HepG2 (cell line): ENCODE measurements at regions not wholly inside any gene's neighbourhood (a gene's known extent, or its start where the extent isn't known, plus 50 kb on each side); places are given as distances from the start of the nearest gene placed in this dataset.

Source experiments
- ATAC-seq: fragments of 200-7000 bp; cut with Tn5 transposase; 3 replicates; pipeline ENCODE4 v1.9.1; 2020; ENCODE audit warnings: mild to moderate bottlenecking, moderate library complexity
- BruUV-seq: library from RNA; stranded (reverse); fragments of 400-500 nt; replicated peaks from 2 replicates; lab custom pipeline; 2021; lab: Mats Ljungman, UMichigan
- CTCF ChIA-PET: fragments of 300-600 bp; formaldehyde crosslinking; extraction: SDS; loops from one replicate; lab custom pipeline; 2021; ENCODE audit warnings: low total read pairs, inconsistent platforms, low intra/inter-chr PET ratio; lab: Yijun Ruan, JAX
- POLR2A ChIA-PET: fragments of 350-600 bp; sonication (Branson Sonifier 250); formaldehyde crosslinking; loops from one replicate; lab custom pipeline; 2020; ENCODE audit warnings: antibody characterized with exemption, inconsistent platforms; lab: Yijun Ruan, JAX
- DNase-seq: peaks from one replicate; pipeline ENCODE4 v3.0.0-alpha.2; 2015; ENCODE audit warnings: low spot score
- FAIRE-seq: peaks from 3 replicates; lab custom pipeline; 2011; peaks lifted over from hg19 to GRCh38; lab: Jason Lieb, UNC
- H2AFZ ChIP-seq: one replicate; pipeline ENCODE4 v1.6.1; 2011; ENCODE audit warnings: low read length, inconsistent platforms
- H3K27ac ChIP-seq: fragments of 300-600 bp; 3 replicates; pipeline ENCODE4 v1.8.0; 2011; ENCODE audit warnings: mixed run types, mild to moderate bottlenecking, mixed read lengths, low read length, inconsistent platforms; ENCODE audit not compliant: insufficient read depth; ENCODE audit errors: extremely low read length
- H3K27me3 ChIP-seq, 2 experiments: fragments of 200-600 bp in 1 of 2; 2 replicates in 1 of 2; 3 replicates in 1 of 2; pipeline versions ENCODE4 v1.6.0 to v1.8.0; 2011; ENCODE audit warnings: low read length in 2 of 2, mild to moderate bottlenecking in 2 of 2, moderate library complexity in 2 of 2, inconsistent platforms in 1 of 2; ENCODE audit not compliant: insufficient read depth in 2 of 2, control insufficient read depth in 1 of 2
- H3K36me3 ChIP-seq, 2 experiments: fragments of 200-600 bp in 1 of 2; replicated peaks in 1 of 2; 2 replicates in 1 of 2; 3 replicates in 1 of 2; pipeline versions ENCODE4 v1.5.1 to v1.8.0; 2011; ENCODE audit warnings: low read length in 2 of 2, inconsistent platforms in 1 of 2; ENCODE audit not compliant: insufficient read depth in 2 of 2, control insufficient read depth in 1 of 2
- H3K4me1 ChIP-seq: 2 replicates; pipeline ENCODE4 v1.5.1; 2012; ENCODE audit warnings: low read length, inconsistent platforms; ENCODE audit not compliant: insufficient read depth
- H3K4me2 ChIP-seq: 2 replicates; pipeline ENCODE4 v1.6.0; 2011; ENCODE audit warnings: low read depth, low read length, inconsistent platforms
- H3K4me3 ChIP-seq, 3 experiments: fragments of 200-600 bp in 1 of 3; sonication (generic), shearing (Covaris generic) in 1 of 3; replicated peaks in 1 of 3; 2 replicates each; pipeline ENCODE4 v1.5.1; 2011 to 2016; ENCODE audit warnings: low read length in 3 of 3, inconsistent platforms in 2 of 3, low read depth in 2 of 3, mild to moderate bottlenecking in 2 of 3, control low read depth in 1 of 3, mixed read lengths in 1 of 3; ENCODE audit not compliant: insufficient read depth in 1 of 3
- H3K79me2 ChIP-seq: one replicate; pipeline ENCODE4 v1.6.1; 2011; ENCODE audit warnings: low read length, inconsistent platforms; ENCODE audit not compliant: insufficient read depth
- H3K9ac ChIP-seq: 2 replicates; pipeline ENCODE4 v1.6.0; 2011; ENCODE audit warnings: mild to moderate bottlenecking, low read depth, low read length, inconsistent platforms; ENCODE audit not compliant: insufficient read depth
- H3K9me3 ChIP-seq: 2 replicates; pipeline ENCODE4 v1.5.1; 2012; ENCODE audit warnings: mild to moderate bottlenecking, low read length
- H4K20me1 ChIP-seq: 2 replicates; pipeline ENCODE4 v1.6.0; 2011; ENCODE audit warnings: inconsistent platforms, mild to moderate bottlenecking, low read length, moderate library complexity; ENCODE audit not compliant: insufficient read depth
- GPBP1L1 ChIP-seq: sonication (generic); formaldehyde crosslinking; IDR thresholded peaks from 2 replicates; pipeline ENCODE4 v1.5.0; 2020; ENCODE audit warnings: mild to moderate bottlenecking, missing genetic modification reagents
- HES4 ChIP-seq: sonication (generic); formaldehyde crosslinking; IDR thresholded peaks from 2 replicates; pipeline ENCODE4 v1.9.0; 2021; ENCODE audit warnings: mild to moderate bottlenecking, missing genetic modification reagents, borderline replicate concordance
- MAFF ChIP-seq: IDR thresholded peaks from 2 replicates; pipeline ENCODE4 v1.6.1; 2011; ENCODE audit warnings: low read depth, low read length, improper control_type of control experiment
- MAFK ChIP-seq, 2 experiments: IDR thresholded peaks in 1 of 2; conservative IDR thresholded peaks in 1 of 2; 2 replicates each; pipeline ENCODE4 v1.6.1; 2011; ENCODE audit warnings: improper control_type of control experiment in 2 of 2, low read length in 2 of 2
- NFRKB ChIP-seq: fragments of 450-650 bp; IDR thresholded peaks from 2 replicates; pipeline ENCODE4 v1.6.1; 2017
- SNAI1 ChIP-seq: sonication (generic); formaldehyde crosslinking; IDR thresholded peaks from 2 replicates; pipeline ENCODE4 v1.5.0; 2020; ENCODE audit warnings: mild to moderate bottlenecking, missing genetic modification reagents, borderline replicate concordance
- ZNF10 ChIP-seq: sonication (generic); formaldehyde crosslinking; IDR thresholded peaks from 2 replicates; pipeline ENCODE4 v1.4.0; 2020; ENCODE audit warnings: mild to moderate bottlenecking, low read depth, missing genetic modification reagents, borderline replicate concordance
- ZNF790 ChIP-seq: sonication (generic); formaldehyde crosslinking; IDR thresholded peaks from 2 replicates; pipeline ENCODE4 v1.8.0; 2022; ENCODE audit warnings: missing genetic modification reagents, mild to moderate bottlenecking, borderline replicate concordance
- WGBS: methylation state at CpG from one replicate; pipeline ENCODE4 v1.1.6; 2017; ENCODE audit warnings: low lambda C conversion rate; 5-methylcytosine and 5-hydroxymethylcytosine counted together
- in situ Hi-C: cut with HindIII; loops from 2 replicates; pipeline ENCODE4 v1.10.0; 2017; ENCODE audit warnings: low pct_unique_long_range_greater_than_20kb; ENCODE audit not compliant: extremely low pct_ligation_motif_present
- intact Hi-C: fragments of 100-400 bp; cut with micrococcal nuclease; formaldehyde crosslinking; loops from one replicate; pipeline ENCODE4 v1.10.0; 2022; ENCODE audit not compliant: unreplicated experiment
- TF ChIP-seq, protein P1 (sequence below): sonication (generic); formaldehyde crosslinking; IDR thresholded peaks from 2 replicates; pipeline ENCODE4 v1.5.0; 2020; ENCODE audit warnings: missing genetic modification reagents

DNA sequence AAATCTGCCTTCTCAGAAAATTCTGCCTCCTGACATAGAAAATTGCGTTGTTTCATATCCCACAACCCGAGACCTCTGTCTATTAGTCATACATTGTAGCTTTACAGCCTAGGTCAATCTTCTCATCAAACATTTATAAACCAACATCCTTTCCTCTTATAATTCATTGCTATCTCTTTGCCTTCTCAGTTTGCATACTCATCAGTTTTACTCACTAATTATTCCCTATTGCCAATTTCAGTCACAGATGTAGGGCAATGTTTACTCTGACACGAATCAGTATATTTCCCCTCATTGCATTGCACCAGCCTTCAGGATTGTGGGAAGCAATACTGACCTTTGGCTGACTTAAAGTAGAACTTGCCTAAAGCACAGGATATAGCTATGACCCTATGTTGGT, 247.2 kb downstream of the CEMIP2 start:
- Histone ChIP-seq H2AFZ (no peak overlapping the region), H3K4me1 (no peaks in the 10 kb centered on the region), H4K20me1 (no peaks in the 10 kb centered on the region), H3K4me2 (no peak overlapping the region), H3K36me3 (no peaks in the 10 kb centered on the region), H3K79me2 (no peaks in the 10 kb centered on the region), H3K4me3 (no peak overlapping the region), H3K27me3 (peaks cover 0 to 17% of the 10 kb centered on the region in 2 experiments; a peak in 2 of 5 replicates), H3K9ac (no peak overlapping the region), H3K9me3 (no peaks in the 10 kb centered on the region), H3K27ac (no peak overlapping the region)
- no TSS peak for BruUV-seq
- 3% methylated on average over 3 of the region's 3 CpGs for WGBS
- POLR2A ChIA-PET: no interaction called here
- TF ChIP-seq ZNF790 (CRISPR knock-in tag) (no peak), NFRKB (no peak), MAFK (conservative IDR thresholded peaks at IDR 0.05 in 1 of 2, IDR thresholded peaks at IDR 0.05 in 1 of 2; ENCODE audit: low read length in 2 of 2) (peak; percentile 38 to 57; a peak in 3 of 4 replicates), HES4 (no peak), ZNF10 (CRISPR knock-in tag) (no peak), GPBP1L1 (no peak), SNAI1 (CRISPR knock-in tag) (no peak), MAFF (peak; percentile 40)
- TF ChIP-seq, protein P1, sequence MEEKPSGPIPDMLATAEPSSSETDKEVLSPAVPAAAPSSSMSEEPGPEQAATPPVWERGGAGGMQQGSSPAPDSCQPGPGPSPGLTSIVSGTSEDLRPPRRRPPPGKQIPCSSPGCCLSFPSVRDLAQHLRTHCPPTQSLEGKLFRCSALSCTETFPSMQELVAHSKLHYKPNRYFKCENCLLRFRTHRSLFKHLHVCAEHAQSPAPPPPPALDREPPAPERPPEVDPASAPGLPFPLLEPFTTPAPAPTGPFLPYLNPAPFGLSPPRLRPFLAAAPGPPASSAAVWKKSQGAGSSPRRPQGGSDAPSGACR (CRISPR knock-in tag): no peak
- FAIRE-seq: no peak
- ATAC-seq: no peak
- DNase-seq: no peak
- CTCF ChIA-PET: no interaction called here
- intact Hi-C loops (no loop called here), in situ Hi-C loops (no loop called here)
